CD14-positive monocyte (primary cell): ENCODE measurements at regions not wholly inside any gene's neighbourhood (a gene's known extent, or its start where the extent isn't known, plus 50 kb on each side); places are given as distances from the start of the nearest gene placed in this dataset.

Source experiments
- DNase-seq, 3 donors: peaks; one replicate each; pipeline ENCODE4 v3.0.0-alpha.2; 2011 to 2022
- H2AFZ ChIP-seq: 2 replicates; pipeline ENCODE4 v1.6.0; 2012; ENCODE audit warnings: mild to moderate bottlenecking, low read depth, low read length, inconsistent platforms; ENCODE audit not compliant: insufficient read depth, poor library complexity, severe bottlenecking
- H3K27ac ChIP-seq, 2 donors: 1 replicate in 1 of 2; 2 replicates in 1 of 2; pipeline ENCODE4 v1.5.1; 2012 to 2013; ENCODE audit warnings: low read length in 2 of 2, control low read depth in 1 of 2, inconsistent platforms in 1 of 2, low read depth in 1 of 2, mild to moderate bottlenecking in 1 of 2
- H3K27me3 ChIP-seq, 2 donors: one replicate each; pipeline versions ENCODE4 v1.6.0 to v1.6.1; 2011 to 2013; ENCODE audit warnings: low read length in 2 of 2; ENCODE audit not compliant: control insufficient read depth in 2 of 2, insufficient read depth in 2 of 2
- H3K36me3 ChIP-seq, 2 donors: replicated peaks in 1 of 2; 1 replicate in 1 of 2; 2 replicates in 1 of 2; pipeline versions ENCODE4 v1.5.1 to v1.6.1; 2012 to 2013; ENCODE audit warnings: low read length in 2 of 2, control low read depth in 1 of 2, inconsistent platforms in 1 of 2, mild to moderate bottlenecking in 1 of 2; ENCODE audit not compliant: insufficient read depth in 2 of 2, control insufficient read depth in 1 of 2
- H3K4me1 ChIP-seq, 2 donors: 1 replicate in 1 of 2; 2 replicates in 1 of 2; pipeline versions ENCODE4 v1.5.1 to v1.6.1; 2012 to 2013; ENCODE audit warnings: low read length in 2 of 2, control low read depth in 1 of 2, inconsistent platforms in 1 of 2, mild to moderate bottlenecking in 1 of 2, moderate library complexity in 1 of 2; ENCODE audit not compliant: insufficient read depth in 2 of 2, control insufficient read depth in 1 of 2
- H3K4me2 ChIP-seq: replicated peaks from 2 replicates; pipeline ENCODE3; 2012; ENCODE audit warnings: low read length, moderate library complexity, mild to moderate bottlenecking; ENCODE audit not compliant: poor library complexity, severe bottlenecking; ENCODE audit errors: extremely low read depth
- H3K4me3 ChIP-seq, 3 experiments: fragments of 200-600 bp in 1 of 3; sonication (generic) in 1 of 3; replicated peaks in 1 of 3; 1 replicate in 2 of 3; 2 replicates in 1 of 3; pipeline ENCODE4 v1.5.1; 2011 to 2013; ENCODE audit warnings: low read length in 3 of 3, mild to moderate bottlenecking in 3 of 3, control low read depth in 2 of 3, low read depth in 2 of 3, inconsistent platforms in 1 of 3, moderate library complexity in 1 of 3
- H3K79me2 ChIP-seq: 2 replicates; pipeline ENCODE4 v1.6.0; 2012; ENCODE audit warnings: mild to moderate bottlenecking, control low read depth, inconsistent platforms, low read length, moderate library complexity; ENCODE audit not compliant: insufficient read depth
- H3K9ac ChIP-seq: 2 replicates; pipeline ENCODE4 v1.6.0; 2017; ENCODE audit warnings: low read length, mild to moderate bottlenecking; ENCODE audit not compliant: insufficient read depth, poor library complexity, severe bottlenecking
- H3K9me3 ChIP-seq, 2 donors: replicated peaks in 1 of 2; 1 replicate in 1 of 2; 2 replicates in 1 of 2; pipeline versions ENCODE4 v1.5.1 to v1.6.1; 2012 to 2013; ENCODE audit warnings: low read length in 2 of 2, control low read depth in 1 of 2; ENCODE audit not compliant: control insufficient read depth in 1 of 2, insufficient read depth in 1 of 2
- H4K20me1 ChIP-seq: 2 replicates; pipeline ENCODE4 v1.6.0; 2012; ENCODE audit warnings: mild to moderate bottlenecking, low read length, control low read depth, moderate library complexity; ENCODE audit not compliant: insufficient read depth
- H3K27ac Mint-ChIP-seq, 7 donors: one replicate each; pipeline ENCODE4 v1.8.0; 2020; ENCODE audit warnings: mild to moderate bottlenecking in 7 of 7, mixed read lengths in 7 of 7, moderate library complexity in 6 of 7, inconsistent platforms in 2 of 7
- H3K27me3 Mint-ChIP-seq, 3 donors: one replicate each; pipeline ENCODE4 v1.8.0; 2021 to 2022; ENCODE audit warnings: low read depth in 3 of 3, mild to moderate bottlenecking in 3 of 3, mixed read lengths in 3 of 3, moderate library complexity in 3 of 3, inconsistent platforms in 1 of 3
- H3K36me3 Mint-ChIP-seq, 2 donors: one replicate each; pipeline ENCODE4 v1.8.0; 2020; ENCODE audit warnings: mixed read lengths in 2 of 2, inconsistent platforms in 1 of 2, mild to moderate bottlenecking in 1 of 2
- H3K4me1 Mint-ChIP-seq: one replicate; pipeline ENCODE4 v1.8.0; 2020; ENCODE audit warnings: mild to moderate bottlenecking, mixed read lengths
- H3K4me3 Mint-ChIP-seq, 2 donors: one replicate each; pipeline ENCODE4 v1.8.0; 2020; ENCODE audit warnings: mild to moderate bottlenecking in 2 of 2, mixed read lengths in 2 of 2, moderate library complexity in 1 of 2
- H3K9me3 Mint-ChIP-seq, 7 donors: one replicate each; pipeline ENCODE4 v1.8.0; 2020 to 2022; ENCODE audit warnings: mixed read lengths in 7 of 7, mild to moderate bottlenecking in 6 of 7, moderate library complexity in 6 of 7, inconsistent platforms in 2 of 7
- WGBS: methylation state at CpG from one replicate; pipeline ENCODE4 v1.1.5; 2013; ENCODE audit warnings: missing lambda C conversion rate; ENCODE audit not compliant: insufficient coverage; 5-methylcytosine and 5-hydroxymethylcytosine counted together
- intact Hi-C, 2 donors: fragments of 100-400 bp; cut with micrococcal nuclease; formaldehyde crosslinking; loops; one replicate each; pipeline versions ENCODE4 v1.15.0 to v1.15.1; 2023
- TF ChIP-seq, protein P1 (sequence below): fragments of 200-600 bp; IDR thresholded peaks from one replicate; pipeline ENCODE4 v1.8.0; 2022; ENCODE audit warnings: antibody characterized with exemption, mild to moderate bottlenecking

DNA sequence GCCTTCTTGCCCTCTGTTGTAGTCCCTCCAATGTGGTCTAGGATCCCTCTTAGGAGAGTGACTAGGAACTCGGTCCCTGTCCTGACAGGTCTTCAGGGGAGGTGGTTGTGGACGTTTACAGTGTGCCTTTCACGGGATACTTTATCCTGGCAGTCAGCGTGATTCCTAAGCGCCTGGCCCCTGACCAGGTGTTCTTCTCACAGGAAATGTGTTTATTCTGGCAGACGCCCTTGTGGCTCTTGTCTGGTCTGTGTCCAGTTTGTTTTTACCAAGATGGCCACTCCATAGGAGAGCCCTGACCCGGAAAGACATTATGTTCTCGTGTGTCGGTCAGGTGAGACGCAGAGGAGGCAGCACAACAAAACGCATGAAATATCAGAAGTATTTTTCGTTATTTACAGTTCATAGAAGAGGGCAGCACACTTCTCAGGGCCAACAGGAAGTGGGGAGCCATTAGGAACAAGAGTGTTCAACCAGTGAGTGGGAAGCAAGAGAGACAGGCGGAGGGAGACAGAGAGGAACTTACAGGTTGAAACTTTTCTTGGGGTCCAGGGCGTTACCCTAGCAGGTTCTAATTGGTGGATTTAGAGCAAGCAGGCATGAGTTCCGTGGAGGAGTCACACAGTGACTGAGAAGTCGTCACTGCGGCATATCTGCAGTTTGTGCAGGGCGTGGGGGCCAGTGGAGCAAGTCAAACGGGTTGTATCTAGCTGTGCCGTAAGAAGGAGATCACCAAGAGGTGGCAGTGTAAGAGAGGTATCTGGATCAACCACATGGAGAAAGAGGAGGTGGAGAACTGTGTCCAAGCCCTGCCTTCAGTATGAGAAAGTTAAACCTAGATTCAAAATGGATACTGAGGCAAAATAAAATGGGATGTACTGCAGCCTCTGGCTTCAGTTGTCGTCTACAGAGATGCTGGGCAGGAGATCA, 412.9 kb downstream of the ZSWIM6 start:
- TF ChIP-seq, protein P1, sequence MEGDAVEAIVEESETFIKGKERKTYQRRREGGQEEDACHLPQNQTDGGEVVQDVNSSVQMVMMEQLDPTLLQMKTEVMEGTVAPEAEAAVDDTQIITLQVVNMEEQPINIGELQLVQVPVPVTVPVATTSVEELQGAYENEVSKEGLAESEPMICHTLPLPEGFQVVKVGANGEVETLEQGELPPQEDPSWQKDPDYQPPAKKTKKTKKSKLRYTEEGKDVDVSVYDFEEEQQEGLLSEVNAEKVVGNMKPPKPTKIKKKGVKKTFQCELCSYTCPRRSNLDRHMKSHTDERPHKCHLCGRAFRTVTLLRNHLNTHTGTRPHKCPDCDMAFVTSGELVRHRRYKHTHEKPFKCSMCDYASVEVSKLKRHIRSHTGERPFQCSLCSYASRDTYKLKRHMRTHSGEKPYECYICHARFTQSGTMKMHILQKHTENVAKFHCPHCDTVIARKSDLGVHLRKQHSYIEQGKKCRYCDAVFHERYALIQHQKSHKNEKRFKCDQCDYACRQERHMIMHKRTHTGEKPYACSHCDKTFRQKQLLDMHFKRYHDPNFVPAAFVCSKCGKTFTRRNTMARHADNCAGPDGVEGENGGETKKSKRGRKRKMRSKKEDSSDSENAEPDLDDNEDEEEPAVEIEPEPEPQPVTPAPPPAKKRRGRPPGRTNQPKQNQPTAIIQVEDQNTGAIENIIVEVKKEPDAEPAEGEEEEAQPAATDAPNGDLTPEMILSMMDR: no peak

DNA sequence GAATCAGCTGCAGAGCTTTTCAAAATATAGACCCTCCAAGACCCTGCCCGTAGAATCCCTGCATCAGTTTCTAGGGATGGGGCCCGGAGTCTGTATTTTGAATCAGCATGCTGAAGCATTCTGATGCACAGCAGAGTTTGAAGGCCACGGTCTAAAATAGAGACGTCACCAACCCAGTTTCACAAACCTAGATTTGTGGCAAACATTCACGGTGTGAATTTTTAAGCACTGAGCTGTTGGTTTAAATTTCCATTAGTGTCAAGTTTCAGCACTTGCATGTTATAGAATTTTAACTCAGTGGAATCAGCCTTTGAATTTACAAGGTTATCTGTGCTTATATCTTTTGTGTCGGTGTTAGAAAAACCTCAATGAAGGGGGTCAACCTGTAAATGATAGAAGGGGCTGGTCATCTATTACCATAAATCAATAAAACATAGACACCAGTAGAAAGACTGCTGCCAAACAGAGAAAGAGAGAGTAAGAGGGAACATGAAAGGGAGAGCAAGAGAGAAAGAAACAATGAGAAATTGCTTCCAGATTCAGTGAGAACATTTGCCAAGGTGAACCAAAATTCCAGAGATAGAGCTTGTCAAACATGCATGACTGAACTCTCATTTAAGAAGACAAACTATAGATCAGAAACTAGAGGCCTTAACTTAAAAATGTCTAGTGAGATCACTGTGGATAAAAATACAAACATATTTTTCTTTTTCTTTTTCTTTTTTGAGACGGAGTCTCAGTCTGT, 414.9 kb downstream of the ZSWIM6 start:
- no peaks in the 10 kb centered on the region for H3K36me3 ChIP-seq
- H3K27me3 ChIP-seq: no peaks in the 10 kb centered on the region
- intact Hi-C loops: no loop called here
- no peak for DNase-seq
- no peak overlapping the region for H3K4me2 ChIP-seq
- no peaks in the 10 kb centered on the region for H4K20me1 ChIP-seq
- no peak overlapping the region for H3K4me3 Mint-ChIP-seq
- no peak overlapping the region for H2AFZ ChIP-seq
- TF ChIP-seq, protein P1: no peak
- H3K27me3 Mint-ChIP-seq: no peaks in the 10 kb centered on the region
- H3K9ac ChIP-seq: no peak overlapping the region
- peaks cover 0 to 3% of the 10 kb centered on the region in 2 donors for H3K9me3 ChIP-seq
- no peaks in the 10 kb centered on the region for H3K36me3 Mint-ChIP-seq
- H3K9me3 Mint-ChIP-seq: peaks cover 2 to 11% (median 6%) of the 10 kb centered on the region in 7 donors
- no peaks in the 10 kb centered on the region for H3K79me2 ChIP-seq
- H3K27ac ChIP-seq: no peak overlapping the region
- 85% methylated on average over 4 of the region's 7 CpGs for WGBS
- no peaks in the 10 kb centered on the region for H3K4me1 ChIP-seq
- H3K27ac Mint-ChIP-seq: no peak overlapping the region
- no peaks in the 10 kb centered on the region for H3K4me1 Mint-ChIP-seq
- no peak overlapping the region for H3K4me3 ChIP-seq

More for the DNA sequence above, 412.9 kb downstream of the ZSWIM6 start:
- H3K36me3 ChIP-seq: no peaks in the 10 kb centered on the region
- no peak overlapping the region for H2AFZ ChIP-seq
- no peaks in the 10 kb centered on the region for H3K27me3 ChIP-seq
- no peak overlapping the region for H3K4me2 ChIP-seq
- no peak overlapping the region for H3K4me3 ChIP-seq
- H3K36me3 Mint-ChIP-seq: no peaks in the 10 kb centered on the region
- no peaks in the 10 kb centered on the region for H4K20me1 ChIP-seq
- DNase-seq: no peak
- H3K27ac Mint-ChIP-seq: no peak overlapping the region
- no peak overlapping the region for H3K9ac ChIP-seq
- H3K9me3 ChIP-seq: peaks cover 0 to 3% of the 10 kb centered on the region in 2 donors
- no peaks in the 10 kb centered on the region for H3K4me1 ChIP-seq
- no peak overlapping the region for H3K27ac ChIP-seq
- H3K79me2 ChIP-seq: no peaks in the 10 kb centered on the region
- peaks cover 0 to 2% (median 0%) of the 10 kb centered on the region in 3 donors for H3K27me3 Mint-ChIP-seq
- H3K4me3 Mint-ChIP-seq: no peak overlapping the region
- intact Hi-C loops: no loop called here
- 88% methylated on average over 17 of the region's 21 CpGs for WGBS
- H3K9me3 Mint-ChIP-seq: peaks cover 2 to 11% (median 6%) of the 10 kb centered on the region in 7 donors
- no peaks in the 10 kb centered on the region for H3K4me1 Mint-ChIP-seq
